ENCODE measurements at regions not wholly inside any gene's neighbourhood (a gene's known extent, or its start where the extent isn't known, plus 50 kb on each side); places are given as distances from the start of the nearest gene placed in this dataset.

- CTCF ChIA-PET (ENCODE audit: partially characterized antibody) = no interaction called here
- H2AFZ ChIP-seq (ENCODE audit: low read length) = peak overlapping the region; percentile 12; the same call in 1 of the 2 replicates
- H3K36me3 ChIP-seq (ENCODE audit: control insufficient read depth in 2 of 4, insufficient read depth in 4 of 4, low read length in 3 of 4) = no peaks in the 10 kb centered on the region
- no peak overlapping the region for H3K9ac ChIP-seq (replicated peaks in 1 of 4; ENCODE audit: extremely low read depth in 1 of 4, low read depth in 3 of 4, low read length in 3 of 4)
- no peak overlapping the region for H4K91ac ChIP-seq (replicated peaks; ENCODE audit: insufficient read length, low read length)
- H3K79me2 ChIP-seq (ENCODE audit: control insufficient read depth in 1 of 2, insufficient read depth in 2 of 2, low read length in 2 of 2) = no peaks in the 10 kb centered on the region
- no peak overlapping the region for H3K56ac ChIP-seq (replicated peaks; ENCODE audit: insufficient read length, low read depth, low read length)
- H3K9me3 ChIP-seq (ENCODE audit: insufficient read depth in 2 of 2, low read depth in 1 of 2, low read length in 1 of 2) = no peaks in the 10 kb centered on the region
- H3K23me2 ChIP-seq (ENCODE audit: low read depth, low read length) = no peaks in the 10 kb centered on the region
- no peak overlapping the region for H4K5ac ChIP-seq (ENCODE audit: insufficient read length, low read depth, low read length)
- no peaks in the 10 kb centered on the region for H3K4me1 ChIP-seq (replicated peaks in 1 of 4; ENCODE audit: control insufficient read depth in 3 of 4, insufficient read depth in 4 of 4, low read length in 3 of 4)
- H2BK5ac ChIP-seq (ENCODE audit: low read depth, low read length) = no peak overlapping the region
- no peak overlapping the region for H3K4me2 ChIP-seq (ENCODE audit: insufficient read depth in 1 of 2, low read depth in 2 of 2, low read length in 2 of 2)
- H3K4me3 ChIP-seq (ENCODE audit: extremely low read depth in 1 of 4, insufficient read depth in 2 of 4, low read depth in 3 of 4, low read length in 4 of 4) = no peak overlapping the region
- H3K79me1 ChIP-seq (ENCODE audit: low read depth, low read length) = no peaks in the 10 kb centered on the region
- no peak overlapping the region for H2BK20ac ChIP-seq (ENCODE audit: low read length)
- DNase-seq (ENCODE audit: low read depth in 1 of 2, low spot score in 2 of 2) (no peak), FAIRE-seq (no peak)
- POLR2A ChIA-PET (ENCODE audit: partially characterized antibody) = no interaction called here
- no peak overlapping the region for H2BK12ac ChIP-seq (ENCODE audit: low read depth, low read length)
- no peak for TF ChIP-seq NRF1 (IDR thresholded peaks at IDR 0.05; ENCODE audit: low read depth, low read length)
- no peak for TF ChIP-seq CBX8 (IDR thresholded peaks at IDR 0.05; ENCODE audit: borderline replicate concordance, low read depth, low read length)
- no peak for TF ChIP-seq E2F6 (IDR thresholded peaks at IDR 0.05)
- TF ChIP-seq KDM1A (IDR thresholded peaks at IDR 0.05; ENCODE audit: borderline replicate concordance, low read length) = no peak
- TF ChIP-seq CBX5 (IDR thresholded peaks at IDR 0.05; ENCODE audit: low read depth, low read length) = no peak
- TF ChIP-seq GTF2F1 (IDR thresholded peaks at IDR 0.05; ENCODE audit: borderline replicate concordance, low read depth, low read length) = no peak
- TF ChIP-seq ATF3 (IDR thresholded peaks at IDR 0.05; ENCODE audit: insufficient read depth, low read depth, low read length) = no peak
- no peak for TF ChIP-seq EGR1 (IDR thresholded peaks at IDR 0.05; ENCODE audit: borderline replicate concordance, low read depth, low read length)
- TF ChIP-seq BCL11A (IDR thresholded peaks at IDR 0.05; ENCODE audit: low read depth in 2 of 2, low read length in 2 of 2) = no peak
- no peak for TF ChIP-seq BRCA1 (IDR thresholded peaks at IDR 0.05; ENCODE audit: low read depth, low read length)
- no peak for TF ChIP-seq RBBP5 (IDR thresholded peaks at IDR 0.05; ENCODE audit: borderline replicate concordance, low read depth, low read length)
- H2BK15ac ChIP-seq (ENCODE audit: low read length) = no peak overlapping the region
- no peak overlapping the region for H3K23ac ChIP-seq (ENCODE audit: insufficient read length)
- no peak overlapping the region for H3K14ac ChIP-seq (ENCODE audit: insufficient read length)
- H3K27ac ChIP-seq (ENCODE audit: low read depth, low read length) = no peak overlapping the region
- WGBS, 2 experiments (ENCODE audit: extremely low coverage in 1 of 2, insufficient coverage in 1 of 2, insufficient read length in 1 of 2, insufficient replicate concordance in 2 of 2, low coverage in 1 of 2, low lambda C conversion rate in 2 of 2, missing lambda C conversion rate in 1 of 2) = 85% methylated on average over 2 of the region's 2 CpGs; no CpG with 5 or more reads in 1 of the 2 experiments
- H2BK120ac ChIP-seq (replicated peaks; ENCODE audit: low read depth, low read length) = no peak overlapping the region
- H4K20me1 ChIP-seq (replicated peaks in 1 of 2; ENCODE audit: control insufficient read depth in 1 of 2, insufficient read depth in 2 of 2, low read length in 2 of 2) = no peaks in the 10 kb centered on the region
- no peak overlapping the region for H4K8ac ChIP-seq (ENCODE audit: extremely low read depth, insufficient read depth, low read length)
- no peaks in the 10 kb centered on the region for H3K27me3 ChIP-seq (replicated peaks in 1 of 4; ENCODE audit: control insufficient read depth in 3 of 4, extremely low read depth in 1 of 4, insufficient read depth in 3 of 4, low read length in 3 of 4)
- H3K18ac ChIP-seq (ENCODE audit: extremely low read depth, low read length) = no peak overlapping the region
- H3K4ac ChIP-seq (replicated peaks; ENCODE audit: insufficient read length, low read depth, low read length) = no peak overlapping the region
- H2AK5ac ChIP-seq (ENCODE audit: low read depth, low read length) = no peak overlapping the region
Measured at GRCh38 chr21:17729455-17729854, 89.7 kb downstream of the C21orf91 start.

All from H1 (cell line).